Endothelial cell of umbilical vein (primary cell): ENCODE measurements at regions not wholly inside any gene's neighbourhood (a gene's known extent, or its start where the extent isn't known, plus 50 kb on each side); places are given as distances from the start of the nearest gene placed in this dataset.

Experiments used
- MYC ChIP-seq: IDR thresholded peaks from one replicate; pipeline ENCODE4 v1.6.1; 2011; ENCODE audit warnings: mild to moderate bottlenecking, low read depth, low read length
- POLR2AphosphoS5 ChIP-seq: IDR thresholded peaks from 2 replicates; pipeline ENCODE4 v1.6.1; 2012; ENCODE audit warnings: low read depth, mild to moderate bottlenecking, control low read depth, low read length, moderate library complexity; ENCODE audit not compliant: insufficient read depth
- TF ChIP-seq, protein P1 (sequence below), 2 donors: IDR thresholded peaks; 1 replicate in 1 of 2; 2 replicates in 1 of 2; pipeline ENCODE4 v1.5.1; 2011; ENCODE audit warnings: low read length in 2 of 2, mild to moderate bottlenecking in 2 of 2, moderate library complexity in 2 of 2, control low read depth in 1 of 2, inconsistent platforms in 1 of 2, low read depth in 1 of 2; ENCODE audit not compliant: insufficient read depth in 1 of 2; ENCODE audit errors: extremely low read depth in 1 of 2

DNA sequence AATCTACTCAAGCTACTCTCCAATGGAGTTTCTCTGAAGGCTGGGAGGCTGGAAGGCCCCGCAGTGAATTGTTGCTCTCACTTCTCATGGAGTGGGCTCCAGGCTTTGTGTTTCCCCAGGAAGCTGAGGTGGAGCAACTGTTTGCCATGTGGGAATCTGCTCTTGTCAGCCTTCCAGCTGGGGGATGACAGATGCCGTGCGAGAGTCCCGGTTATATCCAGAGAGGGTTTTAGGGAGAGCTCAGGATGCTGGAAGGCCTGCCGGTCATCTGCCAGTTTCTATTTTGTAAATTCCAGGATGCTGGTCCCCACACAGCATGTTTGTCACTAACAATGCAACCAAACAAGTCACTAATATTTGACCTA lies 98.2 kb upstream of the NAA20 start:
- TF ChIP-seq MYC (no peak), POLR2AphosphoS5 (no peak)
- TF ChIP-seq, protein P1, sequence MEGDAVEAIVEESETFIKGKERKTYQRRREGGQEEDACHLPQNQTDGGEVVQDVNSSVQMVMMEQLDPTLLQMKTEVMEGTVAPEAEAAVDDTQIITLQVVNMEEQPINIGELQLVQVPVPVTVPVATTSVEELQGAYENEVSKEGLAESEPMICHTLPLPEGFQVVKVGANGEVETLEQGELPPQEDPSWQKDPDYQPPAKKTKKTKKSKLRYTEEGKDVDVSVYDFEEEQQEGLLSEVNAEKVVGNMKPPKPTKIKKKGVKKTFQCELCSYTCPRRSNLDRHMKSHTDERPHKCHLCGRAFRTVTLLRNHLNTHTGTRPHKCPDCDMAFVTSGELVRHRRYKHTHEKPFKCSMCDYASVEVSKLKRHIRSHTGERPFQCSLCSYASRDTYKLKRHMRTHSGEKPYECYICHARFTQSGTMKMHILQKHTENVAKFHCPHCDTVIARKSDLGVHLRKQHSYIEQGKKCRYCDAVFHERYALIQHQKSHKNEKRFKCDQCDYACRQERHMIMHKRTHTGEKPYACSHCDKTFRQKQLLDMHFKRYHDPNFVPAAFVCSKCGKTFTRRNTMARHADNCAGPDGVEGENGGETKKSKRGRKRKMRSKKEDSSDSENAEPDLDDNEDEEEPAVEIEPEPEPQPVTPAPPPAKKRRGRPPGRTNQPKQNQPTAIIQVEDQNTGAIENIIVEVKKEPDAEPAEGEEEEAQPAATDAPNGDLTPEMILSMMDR (IDR thresholded peaks at IDR 0.05; ENCODE audit: extremely low read depth in 1 of 2, insufficient read depth in 1 of 2, low read depth in 1 of 2, low read length in 2 of 2): no peak
